ENCODE measurements at regions not wholly inside any gene's neighbourhood (a gene's known extent, or its start where the extent isn't known, plus 50 kb on each side); places are given as distances from the start of the nearest gene placed in this dataset.

GRCh38 chr4:159900562-159900961, 797.7 kb downstream of the RAPGEF2 start:
- Histone ChIP-seq H3K9ac (ENCODE audit: insufficient read depth, low read length) (no peak overlapping the region), H3K4me1 (ENCODE audit: control insufficient read depth, extremely low read depth, insufficient read depth, low read length) (no peaks in the 10 kb centered on the region), H4K20me1 (ENCODE audit: control insufficient read depth, extremely low read depth, insufficient read depth, low read length) (no peaks in the 10 kb centered on the region), H2AFZ (ENCODE audit: low read length) (no peak overlapping the region), H3K4me3 (replicated peaks in 1 of 4; ENCODE audit: control extremely low read depth in 1 of 4, insufficient read depth in 1 of 4, low read depth in 3 of 4, low read length in 4 of 4) (no peak overlapping the region), H3K27me3 (ENCODE audit: control insufficient read depth, insufficient read depth, low read length) (no peaks in the 10 kb centered on the region), H3K36me3 (ENCODE audit: control insufficient read depth, insufficient read depth, low read length) (no peaks in the 10 kb centered on the region), H3K9me3 (ENCODE audit: control insufficient read depth, insufficient read depth, low read depth, low read length) (no peaks in the 10 kb centered on the region), H3K27ac (ENCODE audit: insufficient read depth, low read length) (no peak overlapping the region), H3K79me2 (ENCODE audit: control insufficient read depth, insufficient read depth, low read length) (no peaks in the 10 kb centered on the region), H3K4me2 (ENCODE audit: extremely low read depth, insufficient read depth, low read length) (no peak overlapping the region)
- no peak for DNase-seq (ENCODE audit: low read depth in 2 of 2)
- no peak for TF ChIP-seq CTCF (conservative IDR thresholded peaks at IDR 0.05 in 1 of 2, IDR thresholded peaks at IDR 0.05 in 1 of 2; ENCODE audit: low read depth in 1 of 2, low read length in 2 of 2)
- TF ChIP-seq EZH2 (IDR thresholded peaks at IDR 0.05; ENCODE audit: low read length, missing control alignments): no peak

- Histone ChIP-seq H3K9ac (ENCODE audit: insufficient read depth, low read length) (no peak overlapping the region), H3K4me2 (ENCODE audit: extremely low read depth, insufficient read depth, low read length) (no peak overlapping the region), H2AFZ (ENCODE audit: low read length) (no peak overlapping the region), H4K20me1 (ENCODE audit: control insufficient read depth, extremely low read depth, insufficient read depth, low read length) (no peaks in the 10 kb centered on the region), H3K36me3 (ENCODE audit: control insufficient read depth, insufficient read depth, low read length) (no peaks in the 10 kb centered on the region), H3K79me2 (ENCODE audit: control insufficient read depth, insufficient read depth, low read length) (no peaks in the 10 kb centered on the region), H3K27me3 (ENCODE audit: control insufficient read depth, insufficient read depth, low read length) (no peaks in the 10 kb centered on the region), H3K9me3 (ENCODE audit: control insufficient read depth, insufficient read depth, low read depth, low read length) (no peaks in the 10 kb centered on the region), H3K4me1 (ENCODE audit: control insufficient read depth, extremely low read depth, insufficient read depth, low read length) (no peaks in the 10 kb centered on the region), H3K4me3 (replicated peaks in 1 of 4; ENCODE audit: control extremely low read depth in 1 of 4, insufficient read depth in 1 of 4, low read depth in 3 of 4, low read length in 4 of 4) (no peak overlapping the region), H3K27ac (ENCODE audit: insufficient read depth, low read length) (no peak overlapping the region)
- TF ChIP-seq EZH2 (IDR thresholded peaks at IDR 0.05; ENCODE audit: low read length, missing control alignments): no peak
- no peak for TF ChIP-seq CTCF (conservative IDR thresholded peaks at IDR 0.05 in 1 of 2, IDR thresholded peaks at IDR 0.05 in 1 of 2; ENCODE audit: low read depth in 1 of 2, low read length in 2 of 2)
- DNase-seq (ENCODE audit: low read depth in 2 of 2): no peak
Measured at GRCh38 chr4:159902648-159903047, 799.8 kb downstream of the RAPGEF2 start.

- TF ChIP-seq CTCF (conservative IDR thresholded peaks at IDR 0.05 in 1 of 2, IDR thresholded peaks at IDR 0.05 in 1 of 2; ENCODE audit: low read depth in 1 of 2, low read length in 2 of 2) (no peak), EZH2 (IDR thresholded peaks at IDR 0.05; ENCODE audit: low read length, missing control alignments) (no peak)
- Histone ChIP-seq H2AFZ (ENCODE audit: low read length) (no peak overlapping the region), H3K9ac (ENCODE audit: insufficient read depth, low read length) (no peak overlapping the region), H3K4me1 (ENCODE audit: control insufficient read depth, extremely low read depth, insufficient read depth, low read length) (no peaks in the 10 kb centered on the region), H3K4me2 (ENCODE audit: extremely low read depth, insufficient read depth, low read length) (no peak overlapping the region), H3K36me3 (ENCODE audit: control insufficient read depth, insufficient read depth, low read length) (no peaks in the 10 kb centered on the region), H3K27ac (ENCODE audit: insufficient read depth, low read length) (no peak overlapping the region), H3K27me3 (ENCODE audit: control insufficient read depth, insufficient read depth, low read length) (no peaks in the 10 kb centered on the region), H3K9me3 (ENCODE audit: control insufficient read depth, insufficient read depth, low read depth, low read length) (no peaks in the 10 kb centered on the region), H3K4me3 (replicated peaks in 1 of 4; ENCODE audit: control extremely low read depth in 1 of 4, insufficient read depth in 1 of 4, low read depth in 3 of 4, low read length in 4 of 4) (no peak overlapping the region), H4K20me1 (ENCODE audit: control insufficient read depth, extremely low read depth, insufficient read depth, low read length) (no peaks in the 10 kb centered on the region), H3K79me2 (ENCODE audit: control insufficient read depth, insufficient read depth, low read length) (no peaks in the 10 kb centered on the region)
- no peak for DNase-seq (ENCODE audit: low read depth in 2 of 2)
Measured at GRCh38 chr4:159904906-159905305, 802.0 kb downstream of the RAPGEF2 start.

Measured in fibroblast of lung (primary cell).